ENCODE measurements at regions not wholly inside any gene's neighbourhood (a gene's known extent, or its start where the extent isn't known, plus 50 kb on each side); places are given as distances from the start of the nearest gene placed in this dataset.

- TF ChIP-seq CTCF (conservative IDR thresholded peaks at IDR 0.05; ENCODE audit: low read depth, low read length) (no peak), POLR2A (IDR thresholded peaks at IDR 0.05; ENCODE audit: low read depth, low read length) (no peak), RFX5 (IDR thresholded peaks at IDR 0.05; ENCODE audit: low read depth, low read length) (no peak), MAZ (IDR thresholded peaks at IDR 0.05; ENCODE audit: borderline replicate concordance, low read depth, low read length) (no peak), NFE2L2 (IDR thresholded peaks at IDR 0.05; ENCODE audit: low read depth, low read length) (no peak), MXI1 (IDR thresholded peaks at IDR 0.05; ENCODE audit: borderline replicate concordance, low read depth, low read length) (no peak), CHD1 (IDR thresholded peaks at IDR 0.05; ENCODE audit: low read depth, low read length) (no peak), FOS (IDR thresholded peaks at IDR 0.05; ENCODE audit: low read depth, low read length) (no peak), USF2 (IDR thresholded peaks at IDR 0.05; ENCODE audit: low read depth, low read length) (no peak)
Measured at GRCh38 chr16:5925850-5926249, 828.3 kb upstream of the EEF2KMT start.
